ENCODE measurements at regions not wholly inside any gene's neighbourhood (a gene's known extent, or its start where the extent isn't known, plus 50 kb on each side); places are given as distances from the start of the nearest gene placed in this dataset.

GRCh38 chr2:222810044-222810443, 50.8 kb upstream of the ACSL3 start:
- no TSS peak for BruUV-seq (replicated peaks)
- TF ChIP-seq SP1 (IDR thresholded peaks at IDR 0.05; ENCODE audit: low read depth), result no peak
- no peak for TF ChIP-seq YY1 (IDR thresholded peaks at IDR 0.05; ENCODE audit: extremely low read depth, insufficient replicate concordance, low read depth, low read length)
- no peak for TF ChIP-seq SRF (IDR thresholded peaks at IDR 0.05; ENCODE audit: low read depth)
- no peak for TF ChIP-seq ELF1 (IDR thresholded peaks at IDR 0.05; ENCODE audit: borderline replicate concordance, low read depth)
- TF ChIP-seq MAX (IDR thresholded peaks at IDR 0.05), result no peak
- no peak for TF ChIP-seq REST (IDR thresholded peaks at IDR 0.05; ENCODE audit: low read depth)
- TF ChIP-seq TCF7L2 (IDR thresholded peaks at IDR 0.05; ENCODE audit: borderline replicate concordance, extremely low read depth, insufficient read depth, insufficient read length), result no peak
- TF ChIP-seq POLR2AphosphoS5 (IDR thresholded peaks at IDR 0.05; ENCODE audit: low read depth, low read length), result no peak
- no peak for TF ChIP-seq CTCF (IDR thresholded peaks at IDR 0.05 in 2 of 3, conservative IDR thresholded peaks at IDR 0.05 in 1 of 3; ENCODE audit: borderline replicate concordance in 1 of 3, insufficient read depth in 1 of 3, low read depth in 2 of 3, low read length in 2 of 3)
- TF ChIP-seq CEBPB (IDR thresholded peaks at IDR 0.05; ENCODE audit: low read depth), result no peak
- no peak for TF ChIP-seq EZH2 (IDR thresholded peaks at IDR 0.05)
- no peak for TF ChIP-seq ZBTB33 (IDR thresholded peaks at IDR 0.05; ENCODE audit: extremely low read depth, insufficient replicate concordance, low read length)
- TF ChIP-seq ZFX (IDR thresholded peaks at IDR 0.05), result no peak
- TF ChIP-seq RAD21 (IDR thresholded peaks at IDR 0.05; ENCODE audit: low read depth), result no peak
- no peak for TF ChIP-seq ATF3 (IDR thresholded peaks at IDR 0.05)
- no peak for TF ChIP-seq FOSL1 (IDR thresholded peaks at IDR 0.05; ENCODE audit: low read depth)
- TF ChIP-seq SIN3A (IDR thresholded peaks at IDR 0.05; ENCODE audit: low read depth), result no peak
- RAD21 ChIA-PET (ENCODE audit: low non-redundant PET in 1 of 2, low total read pairs in 2 of 2, uncharacterized antibody in 2 of 2, unreplicated experiment in 2 of 2), result no interaction called here

More at GRCh38 chr2:222810044-222810443, 50.8 kb upstream of the ACSL3 start:
- Histone ChIP-seq H3K4me3 (replicated peaks in 1 of 2; ENCODE audit: low read depth in 1 of 2, low read length in 2 of 2) (no peak overlapping the region), H3K4me2 (ENCODE audit: low read length) (no peak overlapping the region), H3K27me3 (ENCODE audit: insufficient read depth, low read length) (no peaks in the 10 kb centered on the region), H3K9me3 (ENCODE audit: control insufficient read depth in 1 of 2, insufficient read depth in 1 of 2, low read depth in 1 of 2, low read length in 2 of 2) (no peaks in the 10 kb centered on the region), H2AFZ (ENCODE audit: low read depth, low read length, poor library complexity, severe bottlenecking) (no peak overlapping the region), H3K36me3 (ENCODE audit: control insufficient read depth in 1 of 2, insufficient read depth in 2 of 2, low read length in 2 of 2) (no peaks in the 10 kb centered on the region), H3K9ac (ENCODE audit: low read length) (no peak overlapping the region), H3K27ac (ENCODE audit: low read depth, low read length) (no peak overlapping the region), H3K9me2 (ENCODE audit: insufficient read depth) (no peaks in the 10 kb centered on the region), H4K20me1 (ENCODE audit: insufficient read depth) (no peaks in the 10 kb centered on the region), H3K4me1 (ENCODE audit: control insufficient read depth in 1 of 2, insufficient read depth in 2 of 2, low read length in 2 of 2) (no peaks in the 10 kb centered on the region; a peak in 1 of 4 replicates), H3K79me2 (ENCODE audit: insufficient read depth, low read length) (no peaks in the 10 kb centered on the region)
- DNase-seq (ENCODE audit: low read depth, low spot score), result no peak
- intact Hi-C loops (cut with micrococcal nuclease), result no loop called here
- ATAC-seq, result no peak
- POLR2A ChIA-PET, result no interaction called here
- CTCF ChIA-PET, result no interaction called here
